MM.1S (cell line): ENCODE measurements at regions not wholly inside any gene's neighbourhood (a gene's known extent, or its start where the extent isn't known, plus 50 kb on each side); places are given as distances from the start of the nearest gene placed in this dataset.

ENCODE experiments used
- DNase-seq: peaks from one replicate; pipeline ENCODE4 v3.0.0-alpha.2; 2015
- H2AFZ ChIP-seq: fragments of 300-600 bp; sonication (generic); 2 replicates; pipeline ENCODE4 v1.6.0; 2016; ENCODE audit warnings: antibody characterized with exemption, low read length
- H3F3A ChIP-seq: fragments of 300-600 bp; sonication (generic); 2 replicates; pipeline ENCODE4 v1.6.1; 2016; ENCODE audit warnings: mild to moderate bottlenecking, antibody characterized with exemption, low read length, moderate library complexity, mixed read lengths; ENCODE audit not compliant: insufficient read depth
- H3K27ac ChIP-seq: fragments of 300-600 bp; sonication (generic); 2 replicates; pipeline ENCODE4 v1.5.1; 2016; ENCODE audit warnings: mild to moderate bottlenecking, low read length
- H3K27me3 ChIP-seq: fragments of 300-600 bp; sonication (generic); replicated peaks from 2 replicates; pipeline ENCODE4 v1.6.0; 2016; ENCODE audit warnings: low read length; ENCODE audit not compliant: insufficient read depth
- H3K36me3 ChIP-seq: fragments of 300-600 bp; sonication (generic); replicated peaks from 2 replicates; pipeline ENCODE4 v1.6.1; 2016; ENCODE audit warnings: mild to moderate bottlenecking, low read length, mixed read lengths; ENCODE audit not compliant: insufficient read depth
- H3K4me1 ChIP-seq: fragments of 300-600 bp; sonication (generic); 2 replicates; pipeline ENCODE4 v1.6.1; 2016; ENCODE audit warnings: low read length, mixed read lengths
- H3K4me2 ChIP-seq: fragments of 300-600 bp; sonication (generic); 2 replicates; pipeline ENCODE4 v1.6.0; 2016; ENCODE audit warnings: low read depth, low read length
- H3K4me3 ChIP-seq: fragments of 300-600 bp; sonication (generic); 2 replicates; pipeline ENCODE4 v1.5.1; 2016; ENCODE audit warnings: low read length, mixed read lengths
- H3K79me2 ChIP-seq: fragments of 300-600 bp; sonication (generic); 2 replicates; pipeline ENCODE4 v1.6.1; 2016; ENCODE audit warnings: mixed run types, low read length, mixed read lengths
- H3K9ac ChIP-seq: fragments of 300-600 bp; sonication (generic); 2 replicates; pipeline ENCODE4 v1.6.1; 2016; ENCODE audit warnings: low read length, mixed read lengths
- H3K9me2 ChIP-seq: fragments of 300-600 bp; sonication (generic); replicated peaks from 2 replicates; pipeline ENCODE4 v1.6.1; 2016; ENCODE audit warnings: mild to moderate bottlenecking, low read length, mixed read lengths; ENCODE audit not compliant: insufficient read depth
- H3K9me3 ChIP-seq: fragments of 300-600 bp; sonication (generic); replicated peaks from 2 replicates; pipeline ENCODE4 v1.6.1; 2016; ENCODE audit warnings: mild to moderate bottlenecking, low read length, mixed read lengths; ENCODE audit not compliant: insufficient read depth
- H4K20me1 ChIP-seq: fragments of 300-600 bp; sonication (generic); 2 replicates; pipeline ENCODE4 v1.6.1; 2016; ENCODE audit warnings: mild to moderate bottlenecking, low read length, moderate library complexity, mixed read lengths; ENCODE audit not compliant: insufficient read depth
- CTCF ChIP-seq: fragments of 300-600 bp; sonication (generic); IDR thresholded peaks from 2 replicates; pipeline ENCODE4 v1.5.1; 2016; ENCODE audit warnings: antibody characterized with exemption, low read length, mixed read lengths
- EZH2 ChIP-seq: fragments of 300-600 bp; sonication (generic); optimal IDR thresholded peaks from 2 replicates; pipeline ENCODE3; 2017; ENCODE audit warnings: low read depth, mild to moderate bottlenecking, antibody characterized with exemption, low read length, mixed read lengths
- EZH2phosphoT487 ChIP-seq: fragments of 300-600 bp; sonication (generic); IDR thresholded peaks from 2 replicates; pipeline ENCODE4 v1.6.1; 2018; ENCODE audit warnings: antibody characterized with exemption, low read length

GRCh38 chr2:118242216-118242615, 153.9 kb downstream of the INSIG2 start:
- Histone ChIP-seq H3F3A (no peaks in the 10 kb centered on the region), H3K79me2 (no peaks in the 10 kb centered on the region), H3K4me1 (no peaks in the 10 kb centered on the region), H3K27me3 (no peaks in the 10 kb centered on the region), H3K9ac (no peak overlapping the region), H3K9me2 (no peaks in the 10 kb centered on the region), H3K9me3 (no peaks in the 10 kb centered on the region), H3K27ac (no peak overlapping the region), H4K20me1 (no peaks in the 10 kb centered on the region), H3K36me3 (no peaks in the 10 kb centered on the region), H3K4me3 (no peak overlapping the region), H2AFZ (no peak overlapping the region), H3K4me2 (no peak overlapping the region)
- no peak for DNase-seq
- TF ChIP-seq EZH2: no peak
- TF ChIP-seq CTCF: no peak
- no peak for TF ChIP-seq EZH2phosphoT487

DNA sequence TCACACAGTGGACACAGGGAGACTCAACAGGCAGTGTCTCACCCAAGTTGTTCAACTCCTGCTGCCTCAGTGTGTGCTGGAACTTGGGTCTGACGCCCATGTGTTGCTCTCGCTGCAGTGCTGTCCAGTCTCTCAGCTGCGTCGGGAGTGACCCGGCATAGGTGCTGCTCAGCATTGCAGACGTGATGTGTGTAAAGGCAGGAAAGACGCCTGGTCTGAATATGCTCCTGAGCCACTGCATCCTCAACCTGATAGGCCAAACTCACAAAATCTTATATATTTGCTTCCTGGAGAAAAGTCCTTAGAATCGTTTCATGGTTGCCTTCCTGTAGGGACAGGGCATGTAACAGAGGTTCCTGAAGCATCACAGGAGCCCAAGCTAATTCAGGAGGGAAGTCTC, 152.9 kb downstream of the INSIG2 start:
- TF ChIP-seq EZH2phosphoT487 (no peak), EZH2 (no peak), CTCF (no peak)
- no peaks in the 10 kb centered on the region for H4K20me1 ChIP-seq
- H3K4me3 ChIP-seq: no peak overlapping the region
- no peaks in the 10 kb centered on the region for H3K9me3 ChIP-seq
- no peaks in the 10 kb centered on the region for H3K36me3 ChIP-seq
- no peak overlapping the region for H3K9ac ChIP-seq
- H3K4me2 ChIP-seq: no peak overlapping the region
- H3K27ac ChIP-seq: no peak overlapping the region
- no peak overlapping the region for H2AFZ ChIP-seq
- no peaks in the 10 kb centered on the region for H3K79me2 ChIP-seq
- no peaks in the 10 kb centered on the region for H3K4me1 ChIP-seq
- no peaks in the 10 kb centered on the region for H3K27me3 ChIP-seq
- H3K9me2 ChIP-seq: no peaks in the 10 kb centered on the region
- no peaks in the 10 kb centered on the region for H3F3A ChIP-seq
- no peak for DNase-seq

GRCh38 chr2:118240276-118240675, 152.0 kb downstream of the INSIG2 start:
- no peaks in the 10 kb centered on the region for H3K4me1 ChIP-seq
- no peaks in the 10 kb centered on the region for H3K79me2 ChIP-seq
- DNase-seq: no peak
- TF ChIP-seq CTCF (no peak), EZH2phosphoT487 (no peak), EZH2 (no peak)
- H3K4me2 ChIP-seq: no peak overlapping the region
- H3K4me3 ChIP-seq: no peak overlapping the region
- H3K9ac ChIP-seq: no peak overlapping the region
- no peak overlapping the region for H2AFZ ChIP-seq
- no peaks in the 10 kb centered on the region for H3F3A ChIP-seq
- H3K27ac ChIP-seq: no peak overlapping the region
- no peaks in the 10 kb centered on the region for H3K36me3 ChIP-seq
- no peaks in the 10 kb centered on the region for H3K9me3 ChIP-seq
- H3K9me2 ChIP-seq: no peaks in the 10 kb centered on the region
- no peaks in the 10 kb centered on the region for H4K20me1 ChIP-seq
- no peaks in the 10 kb centered on the region for H3K27me3 ChIP-seq
